Prostate gland (tissue), 2 donors: ENCODE measurements at regions not wholly inside any gene's neighbourhood (a gene's known extent, or its start where the extent isn't known, plus 50 kb on each side); places are given as distances from the start of the nearest gene placed in this dataset.

Experiments used
- DNase-seq: peaks from one replicate; pipeline ENCODE4 v3.0.0-alpha.2; 2019; ENCODE audit warnings: low spot score
- H3K27ac ChIP-seq, 2 donors: fragments of 200-600 bp; sonication (generic); 2 replicates each; pipeline ENCODE4 v1.5.1; 2017 to 2019
- H3K27me3 ChIP-seq: fragments of 200-600 bp; sonication (generic); replicated peaks from 2 replicates; pipeline ENCODE4 v1.5.1; 2019; ENCODE audit not compliant: insufficient read depth
- H3K36me3 ChIP-seq, 2 donors: fragments of 200-600 bp; sonication (generic); 1 replicate in 1 of 2; 2 replicates in 1 of 2; pipeline versions ENCODE4 v1.5.1 to v1.8.1; 2017 to 2019
- H3K4me1 ChIP-seq: fragments of 200-600 bp; sonication (generic); replicated peaks from 2 replicates; pipeline ENCODE4 v1.5.1; 2019
- H3K4me3 ChIP-seq, 2 donors: fragments of 200-600 bp; sonication (generic); 2 replicates each; pipeline ENCODE4 v1.5.1; 2017 to 2019
- H3K9me3 ChIP-seq: fragments of 200-600 bp; sonication (generic); 2 replicates; pipeline ENCODE4 v1.5.1; 2017
- CTCF ChIP-seq, 4 experiments: fragments of 200-600 bp in 2 of 4; fragments of 450-650 bp in 2 of 4; sonication (generic) in 2 of 4; IDR thresholded peaks; 1 replicate in 3 of 4; 2 replicates in 1 of 4; pipeline ENCODE4 v1.5.1; 2016 to 2019; ENCODE audit warnings: antibody characterized with exemption in 4 of 4, mild to moderate bottlenecking in 2 of 4, moderate library complexity in 2 of 4
- POLR2A ChIP-seq: fragments of 450-650 bp; IDR thresholded peaks from one replicate; pipeline ENCODE4 v1.6.1; 2016; ENCODE audit warnings: antibody characterized with exemption, mild to moderate bottlenecking
- POLR2AphosphoS5 ChIP-seq: sonication (generic); formaldehyde crosslinking; IDR thresholded peaks from one replicate; pipeline ENCODE4 v1.6.1; 2017; ENCODE audit warnings: antibody characterized with exemption
- WGBS: methylation state at CpG from one replicate; pipeline ENCODE4 v1.1.5; 2018; 5-methylcytosine and 5-hydroxymethylcytosine counted together
- intact Hi-C: fragments of 100-400 bp; cut with DNase I; formaldehyde crosslinking; loops from one replicate; pipeline ENCODE4 v1.14.2; 2022

- no peaks in the 10 kb centered on the region for H3K27me3 ChIP-seq
- no peaks in the 10 kb centered on the region for H3K36me3 ChIP-seq
- intact Hi-C loops, result no loop called here
- H3K27ac ChIP-seq, result no peak overlapping the region
- DNase-seq, result no peak
- H3K4me3 ChIP-seq, result no peak overlapping the region
- no peaks in the 10 kb centered on the region for H3K4me1 ChIP-seq
- TF ChIP-seq POLR2AphosphoS5 (no peak), CTCF (IDR thresholded peaks at IDR 0.05) (no peak)
- no peaks in the 10 kb centered on the region for H3K9me3 ChIP-seq
Measured at GRCh38 chr2:104375206-104375605, 478.7 kb upstream of the POU3F3 start.

- DNase-seq, result no peak
- H3K27ac ChIP-seq, result no peak overlapping the region
- H3K27me3 ChIP-seq, result no peaks in the 10 kb centered on the region
- H3K4me1 ChIP-seq, result no peaks in the 10 kb centered on the region
- no peaks in the 10 kb centered on the region for H3K36me3 ChIP-seq
- TF ChIP-seq POLR2AphosphoS5 (no peak), CTCF (IDR thresholded peaks at IDR 0.05) (no peak), POLR2A (no peak)
- intact Hi-C loops, result no loop called here
- no peaks in the 10 kb centered on the region for H3K9me3 ChIP-seq
- WGBS, result 5% methylated on average over 3 of the region's 3 CpGs
- no peak overlapping the region for H3K4me3 ChIP-seq
Measured at GRCh38 chr2:104378853-104379374, 475.0 kb upstream of the POU3F3 start.

- WGBS, result 86% methylated on average over 5 of the region's 5 CpGs
- no peaks in the 10 kb centered on the region for H3K36me3 ChIP-seq
- no peak for DNase-seq
- no peak for TF ChIP-seq CTCF (IDR thresholded peaks at IDR 0.05)
- no peak for TF ChIP-seq POLR2AphosphoS5
- TF ChIP-seq POLR2A, result no peak
- no peaks in the 10 kb centered on the region for H3K4me1 ChIP-seq
- intact Hi-C loops, result no loop called here
- no peak overlapping the region for H3K4me3 ChIP-seq
- no peak overlapping the region for H3K27ac ChIP-seq
- H3K9me3 ChIP-seq, result no peaks in the 10 kb centered on the region
- no peaks in the 10 kb centered on the region for H3K27me3 ChIP-seq
Measured at GRCh38 chr2:104384961-104385360, 469.0 kb upstream of the POU3F3 start.

GRCh38 chr2:104385743-104386142 is 468.2 kb upstream of the POU3F3 start:
- TF ChIP-seq POLR2AphosphoS5 (no peak), POLR2A (no peak), CTCF (IDR thresholded peaks at IDR 0.05) (no peak)
- H3K4me3 ChIP-seq, result no peak overlapping the region
- intact Hi-C loops, result no loop called here

GRCh38 chr2:104388296-104388695 is 465.6 kb upstream of the POU3F3 start:
- intact Hi-C loops, result no loop called here
- no peaks in the 10 kb centered on the region for H3K9me3 ChIP-seq
- no peak for DNase-seq
- TF ChIP-seq CTCF (IDR thresholded peaks at IDR 0.05) (no peak), POLR2AphosphoS5 (no peak), POLR2A (no peak)
- H3K27me3 ChIP-seq, result no peaks in the 10 kb centered on the region
- H3K27ac ChIP-seq, result no peak overlapping the region
- H3K4me1 ChIP-seq, result no peaks in the 10 kb centered on the region
- H3K36me3 ChIP-seq, result no peaks in the 10 kb centered on the region
- H3K4me3 ChIP-seq, result no peak overlapping the region
- 80% methylated on average over 2 of the region's 2 CpGs for WGBS

More at GRCh38 chr2:104385743-104386142, 468.2 kb upstream of the POU3F3 start:
- no peaks in the 10 kb centered on the region for H3K9me3 ChIP-seq
- 74% methylated on average over 4 of the region's 4 CpGs for WGBS
- no peaks in the 10 kb centered on the region for H3K36me3 ChIP-seq
- no peaks in the 10 kb centered on the region for H3K27me3 ChIP-seq
- no peak for DNase-seq
- no peaks in the 10 kb centered on the region for H3K4me1 ChIP-seq
- H3K27ac ChIP-seq, result no peak overlapping the region
